ENCODE measurements at regions not wholly inside any gene's neighbourhood (a gene's known extent, or its start where the extent isn't known, plus 50 kb on each side); places are given as distances from the start of the nearest gene placed in this dataset.

- Histone ChIP-seq H3K27me3 (ENCODE audit: control insufficient read depth in 2 of 2, insufficient read depth in 2 of 2, low read length in 2 of 2) (no peaks in the 10 kb centered on the region), H3K9me1 (replicated peaks; ENCODE audit: control insufficient read depth, extremely low read depth, insufficient read depth, low read length) (no peaks in the 10 kb centered on the region), H3K36me3 (ENCODE audit: control insufficient read depth in 2 of 2, extremely low read depth in 1 of 2, insufficient read depth in 2 of 2, low read length in 2 of 2) (no peaks in the 10 kb centered on the region), H3K79me2 (ENCODE audit: control insufficient read depth, insufficient read depth, low read length) (no peaks in the 10 kb centered on the region), H2AFZ (ENCODE audit: low read depth, low read length) (no peak overlapping the region), H3K9ac (replicated peaks; ENCODE audit: extremely low read depth, insufficient read depth, low read length) (peak overlapping the region; percentile 78), H3K9me3 (replicated peaks; ENCODE audit: control insufficient read depth, insufficient read depth, low read length) (no peaks in the 10 kb centered on the region), H4K20me1 (replicated peaks; ENCODE audit: control insufficient read depth, extremely low read depth, insufficient read depth, low read length) (no peaks in the 10 kb centered on the region), H3K4me1 (ENCODE audit: control insufficient read depth, extremely low read depth, insufficient read depth, low read length) (peaks cover 51% of the 10 kb centered on the region), H3K4me2 (ENCODE audit: insufficient read depth, low read length) (peak overlapping the region; percentile 69), H3K27ac (ENCODE audit: insufficient read depth, low read depth, low read length) (peak overlapping the region; percentile 98), H3K4me3 (replicated peaks in 1 of 3; ENCODE audit: insufficient read depth in 1 of 3, low read depth in 1 of 3, low read length in 3 of 3) (no peak overlapping the region)
- ChIA-PET POLR2A (interaction anchor here (0.6 kb wide), 1 partner anchor 54 kb away, joined by 3 read pairs; no protein-coding TSS in a partner anchor), CTCF (interaction anchor here (0.6 to 4.2 kb wide), 17 partner anchors 10 to 292 kb away, joined by 3 to 20 read pairs (median 3); no protein-coding TSS in a partner anchor)
- DNase-seq (ENCODE audit: low read depth, low spot score) = peak; percentile 98
- FAIRE-seq = peak; percentile 84
- dilution Hi-C loops (cut with MboI; ENCODE audit: extremely low pct_ligation_motif_present, low sequenced_read_pairs) (no loop called here), intact Hi-C loops (cut with micrococcal nuclease) (loop anchor here (1.0 to 2.0 kb wide), 12 partner anchors 19 to 313 kb away; no protein-coding TSS in a partner anchor)
- no peak for TF ChIP-seq MAX (IDR thresholded peaks at IDR 0.05; ENCODE audit: insufficient read depth, insufficient read length)
- peak; percentile 78 for TF ChIP-seq FOS (IDR thresholded peaks at IDR 0.05; ENCODE audit: borderline replicate concordance, insufficient read depth, low read length)
- no peak for TF ChIP-seq EZH2 (IDR thresholded peaks at IDR 0.05; ENCODE audit: borderline replicate concordance, low read depth, low read length, severe bottlenecking)
- peak; percentile 75 for TF ChIP-seq POLR2A (IDR thresholded peaks at IDR 0.05; ENCODE audit: low read depth, low read length)
- peak; percentile 82 for TF ChIP-seq JUN (IDR thresholded peaks at IDR 0.05; ENCODE audit: borderline replicate concordance, insufficient read depth, insufficient read length, low read depth)
- no peak for TF ChIP-seq MYC (IDR thresholded peaks at IDR 0.05; ENCODE audit: low read depth, low read length)
- no peak for TF ChIP-seq CTCF (IDR thresholded peaks at IDR 0.05; ENCODE audit: extremely low read depth in 1 of 2, insufficient read depth in 1 of 2, low read depth in 1 of 2, low read length in 2 of 2)
- TF ChIP-seq POLR2AphosphoS5 (IDR thresholded peaks at IDR 0.05; ENCODE audit: insufficient read depth, low read depth, low read length) = peak; percentile 53
- peak; percentile 92 for TF ChIP-seq GATA2 (IDR thresholded peaks at IDR 0.05; ENCODE audit: insufficient read depth, insufficient read length, low read depth, low read length)
- no TSS peak for BruUV-seq (replicated peaks)
Observed at GRCh38 chr10:29949411-29950011, 109.9 kb downstream of the JCAD start.

All from endothelial cell of umbilical vein (primary cell).